ENCODE measurements at regions not wholly inside any gene's neighbourhood (a gene's known extent, or its start where the extent isn't known, plus 50 kb on each side); places are given as distances from the start of the nearest gene placed in this dataset.

- no peaks in the 10 kb centered on the region for H3K27me3 Mint-ChIP-seq (ENCODE audit: low read depth)
- no peak for DNase-seq (ENCODE audit: low spot score)
- no peak overlapping the region for H3K4me3 Mint-ChIP-seq (ENCODE audit: unreplicated experiment)
- H3K27ac Mint-ChIP-seq (ENCODE audit: unreplicated experiment): no peak overlapping the region
- H3K36me3 Mint-ChIP-seq (ENCODE audit: low read depth): peaks cover 1% of the 10 kb centered on the region
- no peak for TF ChIP-seq CTCF (IDR thresholded peaks at IDR 0.05)
- peaks cover 22% of the 10 kb centered on the region for H3K4me1 Mint-ChIP-seq (ENCODE audit: low read depth)
- peaks cover 7% of the 10 kb centered on the region for H3K9me3 Mint-ChIP-seq (ENCODE audit: low read depth)
Measured at GRCh38 chr16:79725051-79725450, 124.5 kb upstream of the MAF start.

GRCh38 chr16:79723583-79724168, 123.1 kb upstream of the MAF start:
- Mint-ChIP-seq H3K9me3 (ENCODE audit: low read depth) (peaks cover 7% of the 10 kb centered on the region), H3K27me3 (ENCODE audit: low read depth) (no peaks in the 10 kb centered on the region), H3K27ac (ENCODE audit: unreplicated experiment) (no peak overlapping the region), H3K4me3 (ENCODE audit: unreplicated experiment) (no peak overlapping the region), H3K36me3 (ENCODE audit: low read depth) (peaks cover 1% of the 10 kb centered on the region), H3K4me1 (ENCODE audit: low read depth) (peaks cover 22% of the 10 kb centered on the region)
- no peak for TF ChIP-seq CTCF (IDR thresholded peaks at IDR 0.05)
- DNase-seq (ENCODE audit: low spot score): no peak

- no peaks in the 10 kb centered on the region for H3K27me3 Mint-ChIP-seq (ENCODE audit: low read depth)
- H3K36me3 Mint-ChIP-seq (ENCODE audit: low read depth): peaks cover 1% of the 10 kb centered on the region
- DNase-seq (ENCODE audit: low spot score): no peak
- TF ChIP-seq CTCF (IDR thresholded peaks at IDR 0.05): no peak
- peaks cover 4% of the 10 kb centered on the region for H3K9me3 Mint-ChIP-seq (ENCODE audit: low read depth)
- H3K27ac Mint-ChIP-seq (ENCODE audit: unreplicated experiment): no peak overlapping the region
- no peak overlapping the region for H3K4me3 Mint-ChIP-seq (ENCODE audit: unreplicated experiment)
- H3K4me1 Mint-ChIP-seq (ENCODE audit: low read depth): peaks cover 39% of the 10 kb centered on the region
Measured at GRCh38 chr16:79721270-79721669, 120.7 kb upstream of the MAF start.

- Mint-ChIP-seq H3K36me3 (ENCODE audit: low read depth) (peaks cover 1% of the 10 kb centered on the region), H3K4me1 (ENCODE audit: low read depth) (peaks cover 66% of the 10 kb centered on the region), H3K27ac (ENCODE audit: unreplicated experiment) (no peak overlapping the region), H3K4me3 (ENCODE audit: unreplicated experiment) (no peak overlapping the region), H3K9me3 (ENCODE audit: low read depth) (peaks cover 4% of the 10 kb centered on the region), H3K27me3 (ENCODE audit: low read depth) (no peaks in the 10 kb centered on the region)
- DNase-seq (ENCODE audit: low spot score): no peak
- no peak for TF ChIP-seq CTCF (IDR thresholded peaks at IDR 0.05)
Measured at GRCh38 chr16:79717333-79718137, 117.0 kb upstream of the MAF start.

- no peak for TF ChIP-seq CTCF (IDR thresholded peaks at IDR 0.05)
- no peaks in the 10 kb centered on the region for H3K9me3 Mint-ChIP-seq (ENCODE audit: low read depth)
- DNase-seq (ENCODE audit: low spot score): no peak
- H3K27me3 Mint-ChIP-seq (ENCODE audit: low read depth): no peaks in the 10 kb centered on the region
- peak overlapping the region; percentile 70 for H3K27ac Mint-ChIP-seq (ENCODE audit: unreplicated experiment)
- H3K36me3 Mint-ChIP-seq (ENCODE audit: low read depth): no peaks in the 10 kb centered on the region
- H3K4me3 Mint-ChIP-seq (ENCODE audit: unreplicated experiment): peak overlapping the region; percentile 13
- H3K4me1 Mint-ChIP-seq (ENCODE audit: low read depth): peaks cover 64% of the 10 kb centered on the region
Measured at GRCh38 chr16:79716645-79717332, 116.3 kb upstream of the MAF start.
